ENCODE measurements at regions not wholly inside any gene's neighbourhood (a gene's known extent, or its start where the extent isn't known, plus 50 kb on each side); places are given as distances from the start of the nearest gene placed in this dataset.

DNA sequence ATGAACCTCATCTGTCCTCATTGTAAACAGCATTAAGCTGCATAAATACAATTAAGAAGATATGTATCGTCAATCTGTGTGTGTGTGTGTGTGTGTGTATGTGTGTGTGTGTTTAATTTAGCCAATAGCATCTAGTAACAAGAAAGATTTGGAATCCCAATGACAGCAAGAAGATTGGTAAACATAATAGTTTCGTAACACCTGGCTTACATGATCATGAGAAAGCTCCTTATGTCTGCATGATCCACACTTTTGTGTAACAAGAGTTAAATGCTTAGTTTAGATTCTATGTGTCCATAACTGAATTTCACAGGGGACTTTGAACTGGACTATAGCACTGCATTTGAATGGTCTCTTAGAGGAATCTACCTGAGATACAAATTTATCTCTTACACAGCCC, 191.0 kb upstream of the BET1 start:
- TF ChIP-seq ZNF274 (IDR thresholded peaks at IDR 0.05; ENCODE audit: borderline replicate concordance, low read depth, low read length) (no peak), GATA2 (CRISPR knock-in tag; IDR thresholded peaks at IDR 0.05) (no peak), SP1 (CRISPR knock-in tag; IDR thresholded peaks at IDR 0.05) (no peak), CTCF (IDR thresholded peaks at IDR 0.05 in 2 of 3, conservative IDR thresholded peaks at IDR 0.05 in 1 of 3; ENCODE audit: insufficient read depth in 2 of 3, low read depth in 1 of 3, low read length in 3 of 3) (no peak), SAP30 (IDR thresholded peaks at IDR 0.05; ENCODE audit: borderline replicate concordance, insufficient read depth, low read depth, low read length, poor library complexity, severe bottlenecking) (no peak), POLR2AphosphoS5 (IDR thresholded peaks at IDR 0.05; ENCODE audit: control insufficient read depth, insufficient read depth, low read depth, low read length) (no peak)
